Nephron (organoid): ENCODE measurements at regions not wholly inside any gene's neighbourhood (a gene's known extent, or its start where the extent isn't known, plus 50 kb on each side); places are given as distances from the start of the nearest gene placed in this dataset.

Experiments
- H3K27ac Mint-ChIP-seq, 3 experiments: 2 replicates each; pipeline ENCODE4 v1.8.0; 2020; ENCODE audit warnings: mixed read lengths in 3 of 3, mild to moderate bottlenecking in 2 of 3, moderate library complexity in 1 of 3
- H3K27me3 Mint-ChIP-seq: 2 replicates; pipeline ENCODE4 v1.8.0; 2021; ENCODE audit warnings: low read depth, mild to moderate bottlenecking, moderate library complexity, mixed read lengths
- H3K36me3 Mint-ChIP-seq: 2 replicates; pipeline ENCODE4 v1.8.0; 2020; ENCODE audit warnings: low read depth, mixed read lengths
- H3K4me1 Mint-ChIP-seq: 2 replicates; pipeline ENCODE4 v1.8.0; 2020; ENCODE audit warnings: mixed read lengths
- H3K4me3 Mint-ChIP-seq, 3 experiments: 2 replicates each; pipeline ENCODE4 v1.8.0; 2020; ENCODE audit warnings: mild to moderate bottlenecking in 3 of 3, mixed read lengths in 3 of 3, moderate library complexity in 2 of 3
- H3K9me3 Mint-ChIP-seq: 2 replicates; pipeline ENCODE4 v1.8.0; 2020; ENCODE audit warnings: mixed read lengths
- CTCF ChIP-seq, 3 experiments: fragments of 200-600 bp; sonication (generic); IDR thresholded peaks; one replicate each; pipeline ENCODE4 v1.5.0; 2021; ENCODE audit warnings: antibody characterized with exemption in 3 of 3; ENCODE audit not compliant: unreplicated experiment in 3 of 3

DNA sequence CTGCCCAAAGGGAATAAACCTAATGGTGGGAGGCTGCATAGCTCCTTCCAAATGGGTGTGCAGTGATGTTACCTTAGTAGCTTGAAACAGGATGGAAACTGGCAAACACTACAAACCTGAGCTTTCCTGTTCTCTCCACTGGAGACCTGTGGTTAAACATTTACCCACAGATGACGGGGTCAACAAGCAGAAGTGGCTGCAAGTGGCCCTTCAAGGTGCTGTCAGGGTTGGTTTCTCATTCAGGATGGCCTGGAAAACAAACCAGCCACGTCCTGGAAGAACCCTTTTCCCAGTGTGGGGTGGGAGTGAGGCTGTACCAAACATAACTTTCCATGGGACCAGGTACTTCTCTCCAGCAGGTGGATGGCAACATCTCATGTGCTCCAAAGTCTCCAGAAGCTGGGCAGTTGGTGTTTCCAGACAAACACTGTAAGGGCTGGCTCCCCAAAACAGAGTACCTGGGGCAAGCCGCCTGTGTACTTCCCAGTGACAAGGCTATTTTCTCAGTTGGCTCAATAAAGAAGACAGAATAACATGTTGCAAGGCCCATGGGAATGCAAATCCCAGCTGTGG lies 67.5 kb downstream of the DNAJB9 start:
- TF ChIP-seq CTCF (IDR thresholded peaks at IDR 0.05; ENCODE audit: unreplicated experiment in 3 of 3), result no peak
- no peaks in the 10 kb centered on the region for H3K4me1 Mint-ChIP-seq
- H3K27me3 Mint-ChIP-seq, result peaks cover 4% of the 10 kb centered on the region
- H3K36me3 Mint-ChIP-seq, result no peaks in the 10 kb centered on the region
- peak overlapping the region in 1 of 3 experiments; percentile 51 for H3K27ac Mint-ChIP-seq
- H3K9me3 Mint-ChIP-seq, result no peaks in the 10 kb centered on the region
- H3K4me3 Mint-ChIP-seq, result no peak overlapping the region

- Mint-ChIP-seq H3K27me3 (peaks cover 4% of the 10 kb centered on the region), H3K4me3 (no peak overlapping the region), H3K9me3 (peaks cover 2% of the 10 kb centered on the region), H3K36me3 (no peaks in the 10 kb centered on the region), H3K27ac (no peak overlapping the region), H3K4me1 (no peaks in the 10 kb centered on the region)
- TF ChIP-seq CTCF (IDR thresholded peaks at IDR 0.05; ENCODE audit: unreplicated experiment in 3 of 3), result no peak
These were observed 72.5 kb downstream of the DNAJB9 start for GRCh38 chr7:108642126-108642525.

DNA sequence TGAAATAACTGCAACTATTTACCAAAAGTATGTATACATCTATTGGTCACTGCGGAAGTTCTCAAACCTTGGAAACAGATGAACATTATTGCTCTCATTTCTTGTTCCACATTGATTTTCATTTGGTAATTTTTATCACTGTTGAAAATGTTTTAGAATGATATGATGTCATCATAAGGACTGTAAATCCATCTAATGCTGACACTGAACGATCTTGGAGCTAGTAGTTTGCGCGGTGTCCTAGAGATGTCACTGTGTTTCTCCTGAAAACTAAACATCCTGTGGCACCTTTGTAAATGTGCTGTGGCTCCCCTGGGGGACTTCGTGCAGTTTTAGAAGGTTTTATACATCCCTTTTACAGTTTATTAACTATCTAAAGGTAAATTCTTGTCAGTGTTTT lies 73.5 kb downstream of the DNAJB9 start:
- no peak overlapping the region for H3K4me3 Mint-ChIP-seq
- no peaks in the 10 kb centered on the region for H3K4me1 Mint-ChIP-seq
- H3K9me3 Mint-ChIP-seq, result peaks cover 2% of the 10 kb centered on the region
- no peak overlapping the region for H3K27ac Mint-ChIP-seq
- no peaks in the 10 kb centered on the region for H3K27me3 Mint-ChIP-seq
- H3K36me3 Mint-ChIP-seq, result no peaks in the 10 kb centered on the region
- TF ChIP-seq CTCF (IDR thresholded peaks at IDR 0.05; ENCODE audit: unreplicated experiment in 3 of 3), result no peak

DNA sequence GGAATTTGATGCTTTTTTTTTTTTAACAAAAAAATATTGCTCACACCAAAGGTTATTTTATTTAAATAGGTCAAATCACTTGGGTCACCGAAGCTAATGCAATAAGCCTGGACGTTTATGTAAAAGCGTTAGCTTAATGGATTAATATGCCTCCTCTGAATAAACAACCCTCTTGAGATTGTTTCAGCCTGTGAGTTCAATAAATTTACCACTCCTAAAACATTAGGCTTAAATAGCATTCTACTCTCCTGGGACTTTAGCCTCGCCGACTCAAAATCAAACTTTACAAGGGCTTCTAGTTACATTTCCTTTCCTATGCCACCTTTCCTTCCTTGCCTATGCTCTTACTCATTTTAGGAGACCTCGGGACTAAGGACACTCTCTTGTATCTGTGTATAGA lies 79.3 kb downstream of the DNAJB9 start:
- no peaks in the 10 kb centered on the region for H3K27me3 Mint-ChIP-seq
- peaks cover 2% of the 10 kb centered on the region for H3K9me3 Mint-ChIP-seq
- peaks cover 17% of the 10 kb centered on the region for H3K4me1 Mint-ChIP-seq
- peak overlapping the region in 1 of 3 experiments; percentile 82 for H3K27ac Mint-ChIP-seq
- no peak for TF ChIP-seq CTCF (IDR thresholded peaks at IDR 0.05; ENCODE audit: unreplicated experiment in 3 of 3)
- no peaks in the 10 kb centered on the region for H3K36me3 Mint-ChIP-seq
- H3K4me3 Mint-ChIP-seq, result no peak overlapping the region

DNA sequence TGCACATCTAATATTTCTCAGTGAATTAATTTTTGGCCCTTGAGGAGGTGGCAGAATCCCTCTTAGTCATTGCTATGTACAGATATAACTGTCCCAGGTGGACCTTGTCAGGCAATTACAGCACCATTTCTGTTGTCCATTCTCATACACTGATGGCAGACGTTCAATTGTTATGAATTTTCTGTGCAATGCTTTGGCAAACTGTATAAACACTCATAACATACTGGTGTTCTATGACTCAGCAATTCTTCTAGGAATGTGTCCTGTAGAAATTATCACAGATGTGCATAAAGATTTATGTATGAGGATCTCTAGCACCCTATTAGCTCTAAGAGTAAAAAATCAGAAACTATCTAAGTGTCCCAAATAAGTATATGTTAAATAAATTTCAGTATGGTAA lies 80.8 kb downstream of the DNAJB9 start:
- Mint-ChIP-seq H3K9me3 (peaks cover 2% of the 10 kb centered on the region), H3K4me1 (peaks cover 17% of the 10 kb centered on the region), H3K27ac (peak overlapping the region in 2 of 3 experiments; percentile 46 to 82), H3K4me3 (no peak overlapping the region), H3K36me3 (no peaks in the 10 kb centered on the region), H3K27me3 (no peaks in the 10 kb centered on the region)
- TF ChIP-seq CTCF (IDR thresholded peaks at IDR 0.05; ENCODE audit: unreplicated experiment in 3 of 3), result no peak

DNA sequence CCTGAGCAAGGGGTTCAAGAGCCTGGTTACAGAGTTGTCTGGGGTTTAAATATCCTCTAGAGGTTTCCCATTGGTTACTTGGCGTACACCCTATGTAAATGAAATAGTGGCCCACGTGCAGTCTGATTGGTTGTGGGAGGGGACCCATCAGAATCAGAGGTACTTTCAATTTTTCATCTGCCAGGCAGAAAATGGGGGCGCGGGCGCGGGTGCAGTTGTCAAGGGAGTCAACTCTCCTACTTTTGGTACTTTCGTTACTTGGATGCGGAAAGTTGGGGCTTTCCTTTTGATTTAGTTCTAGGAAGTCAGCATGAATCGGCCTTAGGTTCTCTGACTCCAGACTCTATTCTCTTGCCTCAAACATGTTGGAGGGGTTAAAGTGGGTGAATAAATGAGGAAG lies 83.2 kb downstream of the DNAJB9 start:
- Mint-ChIP-seq H3K27ac (no peak overlapping the region), H3K4me1 (peaks cover 17% of the 10 kb centered on the region)
- no peak for TF ChIP-seq CTCF (IDR thresholded peaks at IDR 0.05; ENCODE audit: unreplicated experiment in 3 of 3)

More for the DNA sequence above, 83.2 kb downstream of the DNAJB9 start:
- Mint-ChIP-seq H3K27me3 (no peaks in the 10 kb centered on the region), H3K4me3 (no peak overlapping the region), H3K9me3 (no peaks in the 10 kb centered on the region), H3K36me3 (no peaks in the 10 kb centered on the region)
